CD14-positive monocyte (primary cell): ENCODE measurements at regions not wholly inside any gene's neighbourhood (a gene's known extent, or its start where the extent isn't known, plus 50 kb on each side); places are given as distances from the start of the nearest gene placed in this dataset.
A peak's percentile ranks its signal among the peaks of the same experiment; 100 is the strongest.

Experiments used
- DNase-seq, 3 donors: peaks; one replicate each; pipeline ENCODE4 v3.0.0-alpha.2; 2011 to 2022
- H2AFZ ChIP-seq: 2 replicates; pipeline ENCODE4 v1.6.0; 2012; ENCODE audit warnings: mild to moderate bottlenecking, low read depth, low read length, inconsistent platforms; ENCODE audit not compliant: insufficient read depth, poor library complexity, severe bottlenecking
- H3K27ac ChIP-seq, 2 donors: 1 replicate in 1 of 2; 2 replicates in 1 of 2; pipeline ENCODE4 v1.5.1; 2012 to 2013; ENCODE audit warnings: low read length in 2 of 2, control low read depth in 1 of 2, inconsistent platforms in 1 of 2, low read depth in 1 of 2, mild to moderate bottlenecking in 1 of 2
- H3K27me3 ChIP-seq, 2 donors: one replicate each; pipeline versions ENCODE4 v1.6.0 to v1.6.1; 2011 to 2013; ENCODE audit warnings: low read length in 2 of 2; ENCODE audit not compliant: control insufficient read depth in 2 of 2, insufficient read depth in 2 of 2
- H3K36me3 ChIP-seq, 2 donors: replicated peaks in 1 of 2; 1 replicate in 1 of 2; 2 replicates in 1 of 2; pipeline versions ENCODE4 v1.5.1 to v1.6.1; 2012 to 2013; ENCODE audit warnings: low read length in 2 of 2, control low read depth in 1 of 2, inconsistent platforms in 1 of 2, mild to moderate bottlenecking in 1 of 2; ENCODE audit not compliant: insufficient read depth in 2 of 2, control insufficient read depth in 1 of 2
- H3K4me1 ChIP-seq, 2 donors: 1 replicate in 1 of 2; 2 replicates in 1 of 2; pipeline versions ENCODE4 v1.5.1 to v1.6.1; 2012 to 2013; ENCODE audit warnings: low read length in 2 of 2, control low read depth in 1 of 2, inconsistent platforms in 1 of 2, mild to moderate bottlenecking in 1 of 2, moderate library complexity in 1 of 2; ENCODE audit not compliant: insufficient read depth in 2 of 2, control insufficient read depth in 1 of 2
- H3K4me2 ChIP-seq: replicated peaks from 2 replicates; pipeline ENCODE3; 2012; ENCODE audit warnings: low read length, moderate library complexity, mild to moderate bottlenecking; ENCODE audit not compliant: poor library complexity, severe bottlenecking; ENCODE audit errors: extremely low read depth
- H3K4me3 ChIP-seq, 3 experiments: fragments of 200-600 bp in 1 of 3; sonication (generic) in 1 of 3; replicated peaks in 1 of 3; 1 replicate in 2 of 3; 2 replicates in 1 of 3; pipeline ENCODE4 v1.5.1; 2011 to 2013; ENCODE audit warnings: low read length in 3 of 3, mild to moderate bottlenecking in 3 of 3, control low read depth in 2 of 3, low read depth in 2 of 3, inconsistent platforms in 1 of 3, moderate library complexity in 1 of 3
- H3K79me2 ChIP-seq: 2 replicates; pipeline ENCODE4 v1.6.0; 2012; ENCODE audit warnings: mild to moderate bottlenecking, control low read depth, inconsistent platforms, low read length, moderate library complexity; ENCODE audit not compliant: insufficient read depth
- H3K9ac ChIP-seq: 2 replicates; pipeline ENCODE4 v1.6.0; 2017; ENCODE audit warnings: low read length, mild to moderate bottlenecking; ENCODE audit not compliant: insufficient read depth, poor library complexity, severe bottlenecking
- H3K9me3 ChIP-seq, 2 donors: replicated peaks in 1 of 2; 1 replicate in 1 of 2; 2 replicates in 1 of 2; pipeline versions ENCODE4 v1.5.1 to v1.6.1; 2012 to 2013; ENCODE audit warnings: low read length in 2 of 2, control low read depth in 1 of 2; ENCODE audit not compliant: control insufficient read depth in 1 of 2, insufficient read depth in 1 of 2
- H4K20me1 ChIP-seq: 2 replicates; pipeline ENCODE4 v1.6.0; 2012; ENCODE audit warnings: mild to moderate bottlenecking, low read length, control low read depth, moderate library complexity; ENCODE audit not compliant: insufficient read depth
- H3K27ac Mint-ChIP-seq, 7 donors: one replicate each; pipeline ENCODE4 v1.8.0; 2020; ENCODE audit warnings: mild to moderate bottlenecking in 7 of 7, mixed read lengths in 7 of 7, moderate library complexity in 6 of 7, inconsistent platforms in 2 of 7
- H3K27me3 Mint-ChIP-seq, 3 donors: one replicate each; pipeline ENCODE4 v1.8.0; 2021 to 2022; ENCODE audit warnings: low read depth in 3 of 3, mild to moderate bottlenecking in 3 of 3, mixed read lengths in 3 of 3, moderate library complexity in 3 of 3, inconsistent platforms in 1 of 3
- H3K36me3 Mint-ChIP-seq, 2 donors: one replicate each; pipeline ENCODE4 v1.8.0; 2020; ENCODE audit warnings: mixed read lengths in 2 of 2, inconsistent platforms in 1 of 2, mild to moderate bottlenecking in 1 of 2
- H3K4me1 Mint-ChIP-seq: one replicate; pipeline ENCODE4 v1.8.0; 2020; ENCODE audit warnings: mild to moderate bottlenecking, mixed read lengths
- H3K4me3 Mint-ChIP-seq, 2 donors: one replicate each; pipeline ENCODE4 v1.8.0; 2020; ENCODE audit warnings: mild to moderate bottlenecking in 2 of 2, mixed read lengths in 2 of 2, moderate library complexity in 1 of 2
- H3K9me3 Mint-ChIP-seq, 7 donors: one replicate each; pipeline ENCODE4 v1.8.0; 2020 to 2022; ENCODE audit warnings: mixed read lengths in 7 of 7, mild to moderate bottlenecking in 6 of 7, moderate library complexity in 6 of 7, inconsistent platforms in 2 of 7
- WGBS: methylation state at CpG from one replicate; pipeline ENCODE4 v1.1.5; 2013; ENCODE audit warnings: missing lambda C conversion rate; ENCODE audit not compliant: insufficient coverage; 5-methylcytosine and 5-hydroxymethylcytosine counted together
- intact Hi-C, 2 donors: fragments of 100-400 bp; cut with micrococcal nuclease; formaldehyde crosslinking; loops; one replicate each; pipeline versions ENCODE4 v1.15.0 to v1.15.1; 2023
- TF ChIP-seq, protein P1 (sequence below): fragments of 200-600 bp; IDR thresholded peaks from one replicate; pipeline ENCODE4 v1.8.0; 2022; ENCODE audit warnings: antibody characterized with exemption, mild to moderate bottlenecking

DNA sequence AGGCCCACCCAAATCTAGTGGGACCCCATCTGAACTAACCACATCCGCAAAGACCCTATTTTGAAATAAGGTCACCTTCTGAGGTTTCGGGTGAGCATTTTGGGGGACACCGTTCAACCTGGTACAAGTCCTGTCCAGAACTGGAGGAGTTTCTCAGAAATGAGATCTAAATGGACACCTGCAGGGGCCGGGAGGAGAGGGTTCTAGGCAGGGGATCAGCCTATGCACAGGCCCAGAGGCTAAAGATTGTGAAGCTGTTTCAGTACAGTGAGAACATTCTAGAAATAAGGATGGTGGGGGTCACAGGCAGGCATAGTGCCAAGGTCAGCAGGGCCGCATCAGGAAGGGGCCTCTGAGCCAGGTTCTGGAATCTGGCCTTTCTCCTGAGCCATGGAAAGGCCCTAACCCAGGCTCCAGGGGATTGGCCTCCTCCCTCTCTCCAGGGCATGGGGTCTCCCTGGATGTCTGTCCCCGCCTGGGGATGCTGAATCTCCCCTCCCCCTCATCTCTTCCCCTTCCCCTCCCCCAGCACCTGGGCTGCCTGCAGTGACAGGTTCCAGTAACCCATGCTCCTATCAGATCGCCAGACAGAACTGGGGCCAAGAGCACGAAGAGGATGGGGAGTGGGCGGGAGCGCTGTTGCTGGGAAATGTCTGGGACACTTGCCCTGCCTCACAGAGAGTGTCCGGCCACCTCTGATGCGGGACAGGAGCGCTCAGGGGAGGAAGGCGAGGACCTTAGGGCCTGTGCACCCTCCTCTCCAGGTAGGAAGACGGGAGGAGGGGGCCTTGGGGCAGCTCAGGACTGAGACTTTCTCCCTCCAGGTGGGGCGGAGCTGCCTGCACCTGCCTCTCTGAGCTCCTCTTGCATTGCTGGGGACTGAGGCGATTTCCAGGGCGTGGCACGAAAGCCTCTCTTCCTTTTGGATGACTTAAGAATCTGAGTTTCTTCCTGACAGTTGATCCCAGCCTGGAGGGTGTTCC lies 321.4 kb upstream of the TNRC6C start:
- WGBS: 96% methylated on average over 18 of the region's 19 CpGs
- no peak for DNase-seq

DNA sequence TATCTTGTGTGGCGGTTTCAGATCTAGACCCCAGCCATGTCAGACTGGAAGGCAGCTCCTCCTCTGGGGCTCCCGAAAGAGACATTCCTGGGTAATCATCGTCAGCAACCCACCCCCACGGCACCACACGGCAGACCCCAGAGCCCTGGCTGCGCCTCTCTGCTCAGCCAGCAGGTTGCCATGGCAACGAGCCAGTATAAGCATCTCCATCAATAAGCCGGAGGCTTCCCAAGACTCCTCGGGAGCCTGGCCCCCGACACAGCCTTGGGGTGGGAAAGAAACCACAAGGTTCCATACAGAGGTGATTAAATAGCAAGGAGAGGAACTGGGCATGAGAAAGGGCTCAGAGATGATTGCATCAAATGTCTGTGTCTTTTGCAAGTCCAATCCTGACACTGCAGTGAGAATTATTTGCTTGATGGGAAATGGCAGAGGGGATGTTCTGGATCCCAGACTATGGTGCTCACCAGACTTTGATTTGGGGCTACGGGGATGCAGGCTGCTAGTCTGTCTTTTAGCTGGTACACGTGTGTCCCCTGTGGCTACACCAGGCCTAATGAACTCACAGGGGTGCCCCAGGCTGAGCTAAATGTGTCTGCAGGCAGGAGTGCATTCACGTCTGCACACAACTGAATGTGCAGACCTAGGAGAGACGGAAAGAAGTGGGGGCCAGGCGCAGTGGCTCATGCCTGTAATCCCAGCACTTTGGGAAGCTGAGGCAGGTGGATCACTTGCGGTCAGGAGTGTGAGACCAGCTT lies 320.5 kb upstream of the TNRC6C start:
- H3K4me3 ChIP-seq: no peak overlapping the region
- TF ChIP-seq, protein P1, sequence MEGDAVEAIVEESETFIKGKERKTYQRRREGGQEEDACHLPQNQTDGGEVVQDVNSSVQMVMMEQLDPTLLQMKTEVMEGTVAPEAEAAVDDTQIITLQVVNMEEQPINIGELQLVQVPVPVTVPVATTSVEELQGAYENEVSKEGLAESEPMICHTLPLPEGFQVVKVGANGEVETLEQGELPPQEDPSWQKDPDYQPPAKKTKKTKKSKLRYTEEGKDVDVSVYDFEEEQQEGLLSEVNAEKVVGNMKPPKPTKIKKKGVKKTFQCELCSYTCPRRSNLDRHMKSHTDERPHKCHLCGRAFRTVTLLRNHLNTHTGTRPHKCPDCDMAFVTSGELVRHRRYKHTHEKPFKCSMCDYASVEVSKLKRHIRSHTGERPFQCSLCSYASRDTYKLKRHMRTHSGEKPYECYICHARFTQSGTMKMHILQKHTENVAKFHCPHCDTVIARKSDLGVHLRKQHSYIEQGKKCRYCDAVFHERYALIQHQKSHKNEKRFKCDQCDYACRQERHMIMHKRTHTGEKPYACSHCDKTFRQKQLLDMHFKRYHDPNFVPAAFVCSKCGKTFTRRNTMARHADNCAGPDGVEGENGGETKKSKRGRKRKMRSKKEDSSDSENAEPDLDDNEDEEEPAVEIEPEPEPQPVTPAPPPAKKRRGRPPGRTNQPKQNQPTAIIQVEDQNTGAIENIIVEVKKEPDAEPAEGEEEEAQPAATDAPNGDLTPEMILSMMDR: no peak
- Mint-ChIP-seq H3K27ac (peak overlapping the region in 1 of 7 donors; percentile 66), H3K36me3 (no peaks in the 10 kb centered on the region), H3K9me3 (no peaks in the 10 kb centered on the region), H3K27me3 (peaks cover 2 to 7% (median 7%) of the 10 kb centered on the region in 3 donors), H3K4me3 (peak overlapping the region in 1 of 2 donors; percentile 16), H3K4me1 (no peaks in the 10 kb centered on the region)
- H3K4me2 ChIP-seq: no peak overlapping the region
- H3K36me3 ChIP-seq: no peaks in the 10 kb centered on the region
- H3K27me3 ChIP-seq: no peaks in the 10 kb centered on the region
- H3K9me3 ChIP-seq: no peaks in the 10 kb centered on the region
- intact Hi-C loops: loop anchor here in 1 of 2 donors (10.0 kb wide), 1 partner anchor 93 kb away; no protein-coding TSS in a partner anchor
- 89% methylated on average over 16 of the region's 16 CpGs for WGBS
- DNase-seq: no peak
- H3K27ac ChIP-seq: no peak overlapping the region
- H4K20me1 ChIP-seq: no peaks in the 10 kb centered on the region
- H3K9ac ChIP-seq: no peak overlapping the region
- H3K79me2 ChIP-seq: no peaks in the 10 kb centered on the region
- H2AFZ ChIP-seq: no peak overlapping the region
- H3K4me1 ChIP-seq: no peaks in the 10 kb centered on the region

More for the DNA sequence above, 321.4 kb upstream of the TNRC6C start:
- no peak overlapping the region for H3K27ac ChIP-seq
- TF ChIP-seq, protein P1: no peak
- Mint-ChIP-seq H3K27me3 (peaks cover 2 to 7% (median 7%) of the 10 kb centered on the region in 3 donors), H3K36me3 (no peaks in the 10 kb centered on the region), H3K4me3 (no peak overlapping the region), H3K4me1 (no peaks in the 10 kb centered on the region), H3K9me3 (no peaks in the 10 kb centered on the region), H3K27ac (no peak overlapping the region)
- no peaks in the 10 kb centered on the region for H3K36me3 ChIP-seq
- no peaks in the 10 kb centered on the region for H3K27me3 ChIP-seq
- no peak overlapping the region for H3K9ac ChIP-seq
- H3K9me3 ChIP-seq: no peaks in the 10 kb centered on the region
- no peak overlapping the region for H3K4me2 ChIP-seq
- no peaks in the 10 kb centered on the region for H3K79me2 ChIP-seq
- intact Hi-C loops: loop anchor here in 1 of 2 donors (10.0 kb wide), 1 partner anchor 92 kb away; no protein-coding TSS in a partner anchor
- H4K20me1 ChIP-seq: no peaks in the 10 kb centered on the region
- H2AFZ ChIP-seq: no peak overlapping the region
- H3K4me3 ChIP-seq: no peak overlapping the region
- H3K4me1 ChIP-seq: no peaks in the 10 kb centered on the region
